HCT116 (cell line): ENCODE measurements at regions not wholly inside any gene's neighbourhood (a gene's known extent, or its start where the extent isn't known, plus 50 kb on each side); places are given as distances from the start of the nearest gene placed in this dataset.

Experiments used
- ATAC-seq: fragments of 200-7000 bp; cut with Tn5 transposase; 2 replicates; pipeline ENCODE4 v1.9.1; 2020; ENCODE audit warnings: mild to moderate bottlenecking, moderate library complexity
- BruUV-seq: library from RNA; stranded (reverse); fragments of 400-500 nt; replicated peaks from 2 replicates; lab custom pipeline; 2021; lab: Mats Ljungman, UMichigan
- CTCF ChIA-PET: fragments of 300-600 bp; sonication (Branson Sonifier 250); formaldehyde crosslinking; loops from one replicate; lab custom pipeline; 2021; ENCODE audit warnings: antibody characterized with exemption; lab: Charles Lee
- POLR2A ChIA-PET: fragments of 300-600, 350-600 bp; sonication (Branson Sonifier 250); formaldehyde crosslinking; loops from one replicate; lab custom pipeline; 2021; ENCODE audit warnings: antibody characterized with exemption; lab: Charles Lee
- RAD21 ChIA-PET, 2 experiments: fragments of 300-600 bp; sonication (Branson Sonifier 250); formaldehyde crosslinking; loops; one replicate each; lab custom pipeline; 2023; ENCODE audit warnings: low total read pairs in 2 of 2; ENCODE audit not compliant: uncharacterized antibody in 2 of 2, unreplicated experiment in 2 of 2, low non-redundant PET in 1 of 2; lab: Charles Lee
- DNase-seq: peaks from one replicate; pipeline ENCODE4 v3.0.0-alpha.2; 2010; ENCODE audit warnings: low read depth, low spot score
- H2AFZ ChIP-seq: fragments of 200-600 bp; shearing (Covaris generic), sonication (generic); 2 replicates; pipeline ENCODE4 v1.6.1; 2017; ENCODE audit warnings: low read depth, mixed run types, mixed read lengths, antibody characterized with exemption, low read length; ENCODE audit not compliant: poor library complexity, severe bottlenecking
- H3K27ac ChIP-seq: 2 replicates; pipeline ENCODE4 v1.5.1; 2012; ENCODE audit warnings: low read depth, low read length
- H3K27me3 ChIP-seq: fragments of 200-600 bp; sonication (generic); 2 replicates; pipeline ENCODE4 v1.6.1; 2016; ENCODE audit warnings: mixed run types, low read length, mixed read lengths; ENCODE audit not compliant: insufficient read depth
- H3K36me3 ChIP-seq, 2 experiments: fragments of 200-500 bp in 1 of 2; fragments of 200-600 bp in 1 of 2; sonication (Bioruptor generic) in 1 of 2; sonication (generic) in 1 of 2; 2 replicates each; pipeline versions ENCODE4 v1.5.1 to v1.6.1; 2014 to 2016; ENCODE audit warnings: low read length in 2 of 2, inconsistent platforms in 1 of 2, mixed read lengths in 1 of 2, mixed run types in 1 of 2; ENCODE audit not compliant: insufficient read depth in 2 of 2, control insufficient read depth in 1 of 2
- H3K4me1 ChIP-seq, 2 experiments: fragments of 200-600 bp in 1 of 2; sonication (generic) in 1 of 2; 2 replicates each; pipeline versions ENCODE4 v1.5.1 to v1.6.1; 2012 to 2017; ENCODE audit warnings: low read length in 2 of 2, inconsistent platforms in 1 of 2, mild to moderate bottlenecking in 1 of 2, mixed read lengths in 1 of 2, mixed run types in 1 of 2, moderate library complexity in 1 of 2; ENCODE audit not compliant: insufficient read depth in 2 of 2, control insufficient read depth in 1 of 2
- H3K4me2 ChIP-seq: fragments of 200-600 bp; sonication (generic); 2 replicates; pipeline ENCODE4 v1.6.1; 2017; ENCODE audit warnings: mixed run types, low read length, mixed read lengths
- H3K4me3 ChIP-seq, 2 experiments: fragments of 200-600 bp in 1 of 2; sonication (generic) in 1 of 2; replicated peaks in 1 of 2; 2 replicates each; pipeline ENCODE4 v1.5.1; 2011 to 2016; ENCODE audit warnings: low read length in 2 of 2, control low read depth in 1 of 2, low read depth in 1 of 2, mild to moderate bottlenecking in 1 of 2, mixed read lengths in 1 of 2, mixed run types in 1 of 2
- H3K79me2 ChIP-seq: fragments of 200-600 bp; sonication (generic); 2 replicates; pipeline ENCODE4 v1.6.1; 2017; ENCODE audit warnings: mild to moderate bottlenecking, mixed run types, low read length, moderate library complexity, mixed read lengths; ENCODE audit not compliant: insufficient read depth
- H3K9ac ChIP-seq: fragments of 200-600 bp; sonication (generic); 2 replicates; pipeline ENCODE4 v1.6.1; 2016; ENCODE audit warnings: low read length, mixed read lengths
- H3K9me2 ChIP-seq: fragments of 200-600 bp; sonication (generic), shearing (Covaris generic); 2 replicates; pipeline ENCODE4 v1.6.1; 2017; ENCODE audit warnings: mixed run types, mild to moderate bottlenecking, moderate library complexity; ENCODE audit not compliant: insufficient read depth
- H3K9me3 ChIP-seq, 2 experiments: fragments of 200-500 bp in 1 of 2; fragments of 200-600 bp in 1 of 2; sonication (Bioruptor generic) in 1 of 2; sonication (generic) in 1 of 2; 2 replicates each; pipeline ENCODE4 v1.6.1; 2014 to 2017; ENCODE audit warnings: low read length in 2 of 2, mixed read lengths in 2 of 2, inconsistent platforms in 1 of 2, low read depth in 1 of 2, mild to moderate bottlenecking in 1 of 2, mixed run types in 1 of 2, moderate library complexity in 1 of 2; ENCODE audit not compliant: control insufficient read depth in 1 of 2, insufficient read depth in 1 of 2
- H4K20me1 ChIP-seq: fragments of 200-600 bp; sonication (generic), shearing (Covaris generic); 2 replicates; pipeline ENCODE4 v1.6.1; 2017; ENCODE audit warnings: mixed run types, mild to moderate bottlenecking, moderate library complexity; ENCODE audit not compliant: insufficient read depth
- ATF3 ChIP-seq: IDR thresholded peaks from 2 replicates; pipeline ENCODE4 v1.6.1; 2012
- CBX3 ChIP-seq: IDR thresholded peaks from 2 replicates; pipeline ENCODE4 v1.6.1; 2012; ENCODE audit warnings: low read depth
- CTCF ChIP-seq, 3 experiments: fragments of 200-600 bp in 1 of 3; sonication (generic) in 1 of 3; IDR thresholded peaks in 2 of 3; conservative IDR thresholded peaks in 1 of 3; 2 replicates each; pipeline ENCODE4 v1.5.1; 2012 to 2017; ENCODE audit warnings: low read depth in 2 of 3, low read length in 2 of 3, antibody characterized with exemption in 1 of 3, borderline replicate concordance in 1 of 3, control low read depth in 1 of 3, mild to moderate bottlenecking in 1 of 3, mixed read lengths in 1 of 3, mixed run types in 1 of 3, moderate library complexity in 1 of 3; ENCODE audit not compliant: insufficient read depth in 1 of 3
- EGR1 ChIP-seq: IDR thresholded peaks from 2 replicates; pipeline ENCODE4 v1.6.1; 2012; ENCODE audit warnings: low read depth
- ELF1 ChIP-seq: IDR thresholded peaks from 2 replicates; pipeline ENCODE4 v1.6.1; 2012; ENCODE audit warnings: low read depth, borderline replicate concordance
- EZH2 ChIP-seq: fragments of 200-600 bp; sonication (generic); IDR thresholded peaks from 2 replicates; pipeline ENCODE4 v1.6.1; 2017; ENCODE audit warnings: antibody characterized with exemption, mixed run types
- EZH2phosphoT487 ChIP-seq: fragments of 200-600 bp; IDR thresholded peaks from 2 replicates; pipeline ENCODE4 v1.6.1; 2018; ENCODE audit warnings: antibody characterized with exemption, borderline replicate concordance
- MAX ChIP-seq: IDR thresholded peaks from 2 replicates; pipeline ENCODE4 v1.6.1; 2012
- POLR2AphosphoS5 ChIP-seq: IDR thresholded peaks from 2 replicates; pipeline ENCODE4 v1.6.1; 2011; ENCODE audit warnings: mild to moderate bottlenecking, low read depth, low read length, moderate library complexity
- REST ChIP-seq: IDR thresholded peaks from 2 replicates; pipeline ENCODE4 v1.6.1; 2012; ENCODE audit warnings: low read depth
- SIN3A ChIP-seq: IDR thresholded peaks from 2 replicates; pipeline ENCODE4 v1.6.1; 2012; ENCODE audit warnings: low read depth
- SP1 ChIP-seq: IDR thresholded peaks from 2 replicates; pipeline ENCODE4 v1.6.1; 2012; ENCODE audit warnings: low read depth
- SRF ChIP-seq: IDR thresholded peaks from 2 replicates; pipeline ENCODE4 v1.6.1; 2012; ENCODE audit warnings: low read depth
- TCF7L2 ChIP-seq: IDR thresholded peaks from 2 replicates; pipeline ENCODE4 v1.7.0; 2011; ENCODE audit warnings: borderline replicate concordance, inconsistent platforms; ENCODE audit not compliant: insufficient read depth, insufficient read length; ENCODE audit errors: extremely low read depth
- intact Hi-C: fragments of 100-400 bp; cut with micrococcal nuclease; formaldehyde crosslinking; loops from 2 replicates; pipeline ENCODE4 v1.10.0; 2022

GRCh38 chr13:58032676-58033460 lies 401.3 kb downstream of the PCDH17 start:
- Histone ChIP-seq H3K9ac (no peak overlapping the region), H2AFZ (no peak overlapping the region), H3K27ac (no peak overlapping the region), H3K4me2 (no peak overlapping the region), H3K9me2 (no peaks in the 10 kb centered on the region), H4K20me1 (no peaks in the 10 kb centered on the region), H3K79me2 (no peaks in the 10 kb centered on the region), H3K27me3 (no peaks in the 10 kb centered on the region), H3K9me3 (peaks cover 16 to 22% of the 10 kb centered on the region in 2 experiments; a peak in 3 of 4 replicates), H3K4me3 (no peak overlapping the region), H3K4me1 (no peaks in the 10 kb centered on the region), H3K36me3 (no peaks in the 10 kb centered on the region)
- intact Hi-C loops, result no loop called here
- BruUV-seq, result no TSS peak
- TF ChIP-seq MAX (no peak), SRF (no peak)
- DNase-seq (no peak), ATAC-seq (no peak)
- RAD21 ChIA-PET, result no interaction called here
- POLR2A ChIA-PET, result no interaction called here
- CTCF ChIA-PET, result no interaction called here

GRCh38 chr13:58043971-58044370 lies 412.4 kb downstream of the PCDH17 start:
- ATAC-seq, result no peak
- ChIA-PET CTCF (no interaction called here), RAD21 (no interaction called here)
- no peak for TF ChIP-seq SIN3A
- no peak for TF ChIP-seq CBX3
- no peak for TF ChIP-seq REST
- no peak for TF ChIP-seq ELF1
- TF ChIP-seq POLR2AphosphoS5, result no peak
- no peak for TF ChIP-seq TCF7L2
- no peak for TF ChIP-seq CTCF (IDR thresholded peaks at IDR 0.05 in 2 of 3, conservative IDR thresholded peaks at IDR 0.05 in 1 of 3; ENCODE audit: borderline replicate concordance in 1 of 3, insufficient read depth in 1 of 3, low read depth in 2 of 3, low read length in 2 of 3)
- TF ChIP-seq EZH2, result no peak
- no peak for TF ChIP-seq EZH2phosphoT487
- TF ChIP-seq SP1, result no peak
- TF ChIP-seq ATF3, result no peak
- no peak for TF ChIP-seq EGR1

More at GRCh38 chr13:58043971-58044370, 412.4 kb downstream of the PCDH17 start:
- H3K4me3 ChIP-seq, result no peak overlapping the region
- no peaks in the 10 kb centered on the region for H4K20me1 ChIP-seq
- H3K79me2 ChIP-seq, result no peaks in the 10 kb centered on the region
- no peak overlapping the region for H3K27ac ChIP-seq
- H3K9ac ChIP-seq, result no peak overlapping the region
- H3K27me3 ChIP-seq, result no peaks in the 10 kb centered on the region
- no peaks in the 10 kb centered on the region for H3K36me3 ChIP-seq
- no TSS peak for BruUV-seq
- no peaks in the 10 kb centered on the region for H3K4me1 ChIP-seq
- peaks cover 17 to 24% of the 10 kb centered on the region in 2 experiments; a peak in 2 of 4 replicates for H3K9me3 ChIP-seq
- H2AFZ ChIP-seq, result no peak overlapping the region
- POLR2A ChIA-PET, result no interaction called here
- no peak overlapping the region for H3K4me2 ChIP-seq
- no peak for DNase-seq
- intact Hi-C loops, result no loop called here
- H3K9me2 ChIP-seq, result no peaks in the 10 kb centered on the region
